ENCODE measurements at regions not wholly inside any gene's neighbourhood (a gene's known extent, or its start where the extent isn't known, plus 50 kb on each side); places are given as distances from the start of the nearest gene placed in this dataset.
"Not testable (repeated sequence)": the region's sequence is repeated elsewhere in the genome, so short reads cannot be mapped to it uniquely, and the experiment has no call there.

DNA sequence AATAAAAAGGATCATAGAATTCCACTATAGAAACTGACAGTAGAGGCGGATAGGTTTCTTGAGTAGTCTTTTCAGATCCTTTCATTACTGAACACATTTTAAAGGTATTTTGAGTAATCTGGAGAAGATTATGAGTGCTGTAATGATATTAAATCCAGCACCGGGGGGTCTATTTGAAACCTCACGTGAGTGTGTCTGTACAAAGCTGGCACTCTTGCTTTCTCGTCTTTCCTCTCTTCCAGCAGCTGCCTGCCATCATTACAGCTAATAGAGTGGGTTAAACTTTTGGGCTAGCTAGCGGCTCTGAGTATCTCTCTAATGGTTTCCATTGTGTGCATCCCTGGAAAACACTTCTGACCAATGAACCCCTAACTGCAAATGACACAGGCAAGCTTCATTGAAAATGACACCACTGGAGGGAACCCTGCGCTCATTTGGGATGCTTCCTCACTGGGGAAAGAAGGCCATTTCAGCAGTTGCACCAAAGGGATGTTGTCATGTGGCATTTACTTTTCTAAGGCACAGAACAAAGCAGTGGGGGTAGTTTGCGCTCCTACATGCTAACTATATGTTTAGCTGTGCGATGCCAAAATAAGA is 101.0 kb downstream of the HRH4 start:
- DNase-seq (ENCODE audit: low spot score) = no peak

DNA sequence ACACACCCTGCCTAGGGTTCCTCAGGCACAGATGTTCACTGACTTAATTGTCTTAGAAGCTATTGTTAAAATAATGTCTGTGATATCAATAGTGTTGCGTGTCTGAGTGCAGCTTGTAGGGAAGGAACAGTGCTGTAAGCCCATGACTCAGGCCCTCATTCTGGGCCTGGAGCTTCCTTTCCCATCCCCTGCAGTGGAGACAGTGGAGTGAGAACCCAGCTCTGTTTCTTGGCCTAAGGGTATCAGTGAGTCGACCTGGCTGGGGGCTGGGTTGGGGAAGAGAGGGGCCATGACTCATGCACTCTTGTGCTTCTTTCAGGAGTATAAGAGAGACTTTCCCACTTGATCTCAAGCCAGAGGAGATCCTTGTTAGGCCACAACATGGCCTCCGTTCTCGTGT is 106.8 kb downstream of the HRH4 start:
- DNase-seq (ENCODE audit: low spot score) = no peak

DNA sequence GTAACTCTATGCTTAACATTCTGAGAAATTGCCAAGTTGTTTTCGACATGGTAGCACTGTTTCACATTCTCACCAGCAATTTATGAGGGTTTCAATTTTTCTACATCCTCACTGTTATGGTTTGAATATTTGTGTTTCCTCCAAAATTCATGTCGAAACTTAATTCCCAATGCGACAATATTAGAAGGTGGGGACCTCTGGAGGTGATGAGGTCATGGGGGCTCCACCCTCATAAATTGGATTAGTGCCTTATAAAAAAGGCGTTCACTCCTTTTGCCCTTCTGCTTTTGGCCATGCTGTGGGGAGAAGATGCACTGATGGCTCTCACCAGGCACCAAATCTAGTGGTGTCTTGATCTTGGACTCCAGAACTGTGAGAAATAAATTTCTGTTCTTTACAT is 110.3 kb downstream of the HRH4 start:
- DNase-seq (ENCODE audit: low spot score) = no peak

DNA sequence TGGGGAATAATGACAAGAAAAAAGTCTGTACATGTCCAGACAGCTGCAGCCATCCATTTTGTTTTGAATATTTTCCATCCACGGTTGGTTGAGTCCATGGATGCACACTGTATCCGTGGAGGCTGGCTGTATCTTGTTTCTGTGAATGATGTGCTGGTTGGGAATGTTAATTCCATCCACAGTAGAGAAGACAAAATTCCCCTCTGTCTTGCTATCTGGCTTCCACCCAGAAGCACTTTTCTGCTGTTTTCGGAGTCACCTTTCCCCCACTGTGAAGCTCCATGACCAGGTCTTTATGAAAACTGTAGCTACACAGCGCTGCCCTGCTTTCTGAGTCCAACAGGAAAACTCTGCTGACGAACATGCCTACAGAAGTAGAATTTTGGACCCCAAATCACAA is 122.3 kb downstream of the HRH4 start:
- DNase-seq (ENCODE audit: low spot score) = no peak

DNA sequence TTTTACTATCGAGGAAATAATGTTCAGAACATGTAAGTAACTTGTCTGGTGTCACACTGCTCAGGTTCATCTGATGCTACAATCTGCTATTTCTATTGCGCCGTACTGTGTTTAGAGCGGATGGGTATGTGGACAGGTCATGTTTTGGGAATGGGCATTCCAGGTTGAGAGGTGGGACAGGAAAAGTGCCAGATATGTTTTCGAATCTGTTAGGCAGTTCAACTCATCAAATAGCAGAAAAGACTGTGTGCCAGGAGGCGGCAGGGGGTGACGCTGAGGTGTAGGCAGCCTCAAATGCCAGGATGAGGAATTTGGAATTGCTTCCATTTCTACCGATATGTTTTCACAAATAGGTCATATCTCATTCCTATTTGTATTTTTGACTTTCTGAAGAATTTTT is 123.8 kb downstream of the HRH4 start:
- no peak for DNase-seq (ENCODE audit: low spot score)

DNA sequence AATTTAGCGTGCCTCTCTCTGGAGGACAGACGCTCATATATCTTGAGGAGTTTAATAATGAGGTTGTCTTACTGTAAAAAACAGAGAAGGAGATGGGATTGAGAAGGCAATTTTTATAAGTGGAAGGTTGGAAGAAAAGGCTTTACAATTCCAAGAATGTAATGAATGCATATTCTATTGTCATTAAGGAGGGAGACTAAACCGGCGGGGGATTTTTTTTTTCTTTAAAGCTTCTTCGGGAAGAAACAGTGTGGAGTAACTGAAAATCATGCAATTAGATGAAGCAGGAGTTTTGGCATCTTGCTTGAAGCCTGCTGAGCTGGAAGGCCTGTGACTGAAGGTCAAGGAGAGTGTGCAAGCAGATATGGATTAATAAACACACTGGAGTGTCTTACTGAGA is 124.4 kb downstream of the HRH4 start:
- DNase-seq (ENCODE audit: low spot score) = no peak

DNA sequence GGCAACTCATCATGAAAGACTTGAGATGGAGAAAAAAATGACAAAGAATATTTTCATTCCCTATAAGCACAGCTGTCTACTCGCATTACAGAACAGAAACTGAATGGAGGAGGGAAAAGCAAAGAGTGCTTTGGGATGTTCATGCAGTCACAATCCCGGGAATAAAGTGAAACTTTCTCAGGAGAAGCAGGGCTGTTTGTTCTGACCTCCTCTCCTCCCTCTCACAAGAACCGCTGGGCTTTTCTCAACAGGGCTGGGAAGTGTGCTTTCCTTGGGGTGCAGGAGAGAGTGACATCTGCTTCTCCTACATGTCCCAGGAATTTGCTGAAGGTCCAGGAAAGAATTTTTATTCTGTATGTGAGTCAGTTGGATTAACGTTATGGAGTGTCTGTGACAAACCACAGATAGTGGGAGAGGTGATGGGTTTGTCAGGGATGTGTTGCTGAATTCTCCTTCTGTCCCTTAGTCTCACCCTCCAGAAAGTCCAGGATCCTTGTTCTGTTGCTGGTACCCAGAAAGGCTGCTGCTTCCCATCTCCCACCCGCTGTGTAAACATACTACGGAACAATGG is 125.6 kb downstream of the HRH4 start:
- no peak for DNase-seq (ENCODE audit: low spot score)

DNA sequence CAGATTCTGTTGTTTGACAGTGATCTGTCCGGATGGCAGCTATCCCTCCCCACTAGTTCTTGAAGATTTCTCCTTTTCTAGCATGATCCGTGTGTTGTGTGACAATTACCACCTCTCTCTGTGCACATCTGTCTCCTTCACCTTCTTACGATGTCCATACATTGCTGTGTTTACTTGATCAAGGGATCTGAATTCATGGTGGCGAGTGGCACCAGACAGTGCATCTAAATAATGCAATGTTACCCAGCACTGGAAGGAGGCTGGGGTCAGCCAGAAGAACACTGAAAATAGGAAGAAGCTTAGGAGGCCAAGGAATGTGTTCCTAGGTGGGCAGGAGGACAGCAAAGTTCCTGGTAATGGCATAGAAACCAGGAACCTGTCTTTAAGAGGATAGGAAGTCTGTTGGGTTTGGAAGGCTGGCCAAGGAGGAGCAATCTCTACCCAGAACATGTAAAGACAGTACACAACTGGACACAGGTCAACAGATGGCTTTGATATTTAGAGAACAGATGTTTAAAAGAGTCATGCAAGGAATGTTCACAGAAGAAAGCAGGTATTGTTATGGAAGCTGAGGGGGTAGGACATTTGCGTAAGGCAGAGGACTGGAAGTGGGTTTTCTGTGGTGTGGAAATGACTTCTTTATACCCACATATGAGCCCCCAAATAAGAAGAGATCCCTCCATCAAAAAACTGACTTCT is 126.4 kb downstream of the HRH4 start:
- no peak for DNase-seq (ENCODE audit: low spot score)

DNA sequence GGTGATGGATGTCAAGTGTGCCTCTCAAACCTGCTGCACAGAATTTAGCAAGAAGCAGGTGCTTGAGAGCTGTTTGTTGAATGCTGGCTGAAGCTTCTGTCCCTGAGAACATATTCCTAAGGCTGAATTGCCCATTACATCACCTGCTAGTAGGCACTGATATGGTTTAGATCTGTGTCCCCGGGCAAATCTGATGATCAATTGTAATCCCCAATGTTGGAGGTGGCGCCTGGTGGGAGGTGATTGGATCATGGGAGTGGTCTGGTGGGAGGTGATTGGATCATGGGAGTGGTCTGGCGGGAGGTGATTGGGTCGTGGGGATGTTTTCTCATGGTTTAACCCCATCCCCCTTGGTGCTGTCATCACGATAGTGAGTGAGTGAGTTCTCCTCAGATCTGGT is 128.0 kb downstream of the HRH4 start:
- DNase-seq (ENCODE audit: low spot score) = no peak

DNA sequence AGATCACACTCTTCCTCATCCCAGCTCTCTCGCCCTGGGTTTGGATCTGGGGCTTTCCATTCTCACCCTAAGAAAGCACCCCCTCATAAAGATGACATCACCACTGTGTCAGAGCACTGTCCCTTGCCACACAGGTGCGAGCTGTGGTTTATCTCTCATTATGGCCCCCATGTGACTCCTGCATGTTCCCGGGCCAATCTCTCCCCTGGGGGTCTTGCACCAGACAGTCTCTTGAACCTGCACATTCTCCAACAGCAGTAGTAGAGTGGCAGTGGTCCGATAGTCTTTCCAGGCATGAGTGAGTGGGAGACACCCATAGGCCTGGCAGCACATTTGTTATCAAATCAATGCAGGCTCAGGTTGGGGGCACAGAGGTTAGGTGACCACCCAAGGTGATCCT is 130.5 kb downstream of the HRH4 start:
- no peak for DNase-seq (ENCODE audit: low spot score)

DNA sequence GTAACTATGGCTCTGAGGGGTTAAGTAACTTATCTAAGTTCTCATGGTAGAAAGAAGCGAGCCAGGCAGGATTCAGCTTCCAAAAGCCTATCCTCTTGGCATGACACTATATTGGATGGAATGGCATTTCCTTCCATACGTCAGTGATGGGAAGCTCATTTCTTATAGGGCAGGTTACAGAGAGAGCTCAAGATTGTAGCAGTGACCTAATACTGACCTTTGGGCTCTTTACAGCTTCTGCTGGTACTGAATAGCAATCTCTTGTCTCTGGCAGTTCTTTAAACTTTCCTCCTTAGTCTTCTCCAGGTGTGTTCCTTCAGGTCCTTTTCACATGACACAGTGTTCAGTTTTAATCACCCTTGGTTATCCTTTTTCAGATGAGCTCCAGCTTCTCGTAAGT is 133.0 kb downstream of the HRH4 start:
- no peak for DNase-seq (ENCODE audit: low spot score)

DNA sequence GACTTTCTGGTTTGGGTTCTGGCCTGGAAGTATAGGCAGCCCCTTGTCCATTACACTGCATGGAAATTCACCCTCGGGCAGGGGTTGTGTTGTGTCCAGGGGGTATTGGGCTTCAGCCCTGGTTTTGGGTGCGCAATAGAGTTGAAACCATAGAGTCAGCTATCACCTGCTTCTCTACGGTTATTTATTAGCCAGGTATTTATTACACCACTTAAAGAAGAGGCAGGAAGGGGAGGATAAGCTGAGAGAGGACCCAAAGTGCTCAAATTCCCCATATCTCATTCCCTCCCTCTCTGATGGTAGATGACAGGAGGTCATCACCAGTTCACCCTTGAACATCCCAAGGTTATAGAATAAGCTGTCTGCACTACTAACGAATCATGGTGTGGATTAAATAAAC is 133.4 kb downstream of the HRH4 start:
- DNase-seq (ENCODE audit: low spot score) = no peak

DNA sequence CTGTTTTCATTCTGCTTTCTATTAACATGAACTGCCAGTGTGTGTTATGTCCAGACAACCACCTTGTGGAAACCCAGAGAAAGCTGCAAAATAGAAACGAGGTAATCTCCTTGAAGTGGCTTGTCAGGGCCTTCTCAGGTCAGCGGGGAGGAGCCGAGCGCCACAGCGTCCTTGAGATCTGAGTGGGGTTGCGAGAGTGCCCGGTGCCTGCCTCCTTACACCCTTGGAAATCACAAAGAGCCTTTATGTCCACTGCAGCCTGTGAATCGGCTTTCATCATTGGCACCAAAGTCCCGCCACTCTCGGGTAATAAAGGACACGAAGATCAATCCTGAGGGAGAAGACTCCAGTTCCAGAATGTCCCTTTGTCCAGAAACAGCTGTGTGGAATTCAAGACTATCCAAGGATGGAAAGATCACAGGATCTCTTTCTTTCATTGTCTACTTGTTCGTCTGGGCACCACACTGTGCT is 135.2 kb downstream of the HRH4 start:
- no peak for DNase-seq (ENCODE audit: low spot score)

DNA sequence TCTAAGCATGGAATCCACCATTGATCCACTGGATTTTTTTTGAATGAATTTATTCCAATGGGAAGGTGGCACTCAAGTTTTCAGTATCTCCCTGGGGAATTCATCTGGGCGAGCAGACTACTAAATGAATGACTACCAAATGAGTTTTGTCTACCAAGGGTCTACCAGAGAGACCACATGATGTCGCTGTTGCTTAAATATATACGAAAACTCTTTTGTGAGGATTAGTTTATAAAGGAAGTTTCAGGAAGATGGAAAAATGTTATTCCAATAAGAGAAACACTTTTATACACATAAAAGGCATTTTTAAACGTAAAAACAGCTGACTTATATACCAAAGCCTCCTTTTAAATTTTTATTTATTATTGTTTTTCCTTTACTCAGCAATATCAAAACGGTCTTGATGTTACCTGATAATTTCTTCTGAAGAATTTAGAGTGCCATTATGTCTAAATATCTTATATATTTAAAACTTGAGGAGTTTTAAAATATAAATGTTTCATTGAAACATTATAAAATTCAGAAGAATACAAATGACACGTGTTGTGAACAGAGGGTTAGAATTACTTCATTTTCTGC is 139.7 kb downstream of the HRH4 start:
- DNase-seq (ENCODE audit: low spot score) = no peak

DNA sequence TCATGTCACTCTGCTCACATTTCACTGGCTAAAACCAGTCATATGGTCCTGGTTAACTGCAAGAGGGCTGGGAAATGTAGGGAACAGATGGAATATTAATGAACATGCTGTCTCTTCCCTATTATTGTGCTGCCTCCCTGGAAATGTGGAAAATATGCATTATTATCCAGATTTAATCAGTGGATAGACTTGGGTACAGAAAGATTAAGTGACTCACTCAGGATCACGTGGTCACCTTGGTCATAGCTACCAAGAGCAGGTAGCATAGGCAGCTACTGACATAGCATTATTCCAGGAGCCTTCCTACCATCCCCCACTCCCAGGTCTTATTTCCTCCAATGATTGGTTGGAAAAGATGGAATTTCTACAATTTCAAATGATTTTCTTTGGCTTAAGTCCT is 141.1 kb downstream of the HRH4 start:
- no peak for DNase-seq (ENCODE audit: low spot score)

DNA sequence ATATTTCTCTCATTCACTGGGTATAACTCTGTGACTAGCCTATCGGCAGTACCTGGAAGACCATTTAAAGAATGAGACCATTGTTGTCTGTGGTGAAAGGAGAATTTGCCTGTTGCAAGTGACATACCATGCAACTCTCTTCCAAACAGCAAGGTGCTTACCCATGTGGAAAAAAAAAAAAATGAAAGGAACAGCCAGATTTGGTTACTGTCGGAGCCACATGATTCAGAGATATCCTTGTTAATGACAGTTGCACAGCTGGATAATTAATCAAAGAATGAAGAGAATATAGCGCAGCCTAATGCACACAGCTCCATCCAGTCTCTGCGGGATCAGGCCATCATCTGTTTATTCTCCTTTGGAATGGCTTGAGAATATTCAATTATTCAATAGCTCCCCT is 141.8 kb downstream of the HRH4 start:
- no peak for DNase-seq (ENCODE audit: low spot score)

DNA sequence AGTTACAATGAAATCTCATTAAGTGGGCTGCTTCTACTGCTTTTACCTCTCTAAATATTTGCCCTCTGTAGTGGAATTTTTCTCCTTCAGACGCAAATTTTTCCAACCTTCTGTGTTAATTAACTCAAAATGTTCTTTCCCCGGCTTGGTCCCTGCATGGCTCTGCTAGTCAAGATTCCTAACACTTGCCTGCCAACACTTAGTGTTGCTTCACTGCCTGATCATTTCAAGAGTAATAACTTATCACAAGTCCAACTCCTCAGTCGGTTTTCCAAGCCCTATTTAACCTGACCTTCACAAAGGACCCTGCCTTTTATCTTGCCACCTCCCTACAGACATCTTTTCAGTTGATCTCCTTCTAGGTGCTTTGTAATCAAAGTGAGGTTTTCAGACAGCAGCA is 142.7 kb downstream of the HRH4 start:
- DNase-seq (ENCODE audit: low spot score) = no peak

DNA sequence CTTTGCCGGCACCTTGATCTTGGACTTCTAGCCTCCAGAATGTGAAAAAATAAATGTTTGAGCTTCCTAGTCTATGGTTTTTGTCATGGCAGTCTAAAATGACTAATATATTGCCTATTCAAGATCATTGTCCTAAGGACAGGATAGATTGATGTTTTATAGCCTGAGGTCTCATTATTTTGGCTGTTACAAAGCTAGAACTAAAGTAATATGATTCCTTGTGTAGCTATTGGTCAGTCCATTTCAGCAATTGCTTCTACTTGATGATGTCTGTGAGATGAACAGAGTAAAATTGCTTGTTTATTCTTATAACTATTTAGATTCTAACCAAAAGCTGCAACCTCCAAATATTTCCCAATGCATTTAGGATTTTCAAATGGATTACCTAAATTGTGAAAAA is 145.0 kb downstream of the HRH4 start:
- DNase-seq (ENCODE audit: low spot score) = no peak

DNA sequence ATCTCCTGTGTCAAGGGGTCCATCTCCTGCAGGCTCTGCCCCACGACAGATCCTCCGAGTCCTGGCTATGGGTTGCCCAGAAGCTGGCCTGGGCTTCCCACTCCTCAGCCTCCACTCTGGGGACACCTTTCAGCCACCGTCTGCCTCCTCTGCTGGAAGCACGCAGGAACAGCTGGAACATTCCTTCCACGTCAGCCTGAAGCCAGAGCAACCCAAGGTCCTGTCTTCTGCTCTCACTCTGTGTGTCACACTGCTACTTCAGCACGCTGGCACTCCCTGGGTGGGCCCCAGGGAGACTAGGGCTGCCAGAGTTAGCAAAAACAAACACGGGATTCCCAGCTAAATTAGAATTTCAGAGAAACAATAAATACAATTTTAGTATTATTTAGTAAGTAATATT is 148.8 kb downstream of the HRH4 start:
- no peak for DNase-seq (ENCODE audit: low spot score)

DNA sequence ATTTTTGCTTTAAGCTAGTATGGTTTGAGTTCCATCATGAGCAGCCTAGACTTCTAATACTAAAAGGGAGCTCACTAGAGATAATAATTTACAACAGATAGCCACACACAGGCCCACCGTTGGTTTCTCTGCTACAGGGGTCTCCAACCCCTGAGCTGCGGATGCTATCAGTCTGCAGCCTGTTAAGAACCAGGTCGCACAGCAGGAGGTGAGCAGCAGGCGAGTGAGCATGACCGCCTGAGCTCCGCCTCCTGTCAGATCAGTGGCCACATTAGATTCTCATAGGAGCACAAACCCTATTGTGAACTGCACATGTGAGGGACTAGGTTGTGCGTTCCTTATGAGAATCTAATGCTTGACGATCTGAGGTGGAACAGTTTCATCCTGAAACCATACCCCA is 150.6 kb downstream of the HRH4 start:
- DNase-seq (ENCODE audit: low spot score) = no peak

DNA sequence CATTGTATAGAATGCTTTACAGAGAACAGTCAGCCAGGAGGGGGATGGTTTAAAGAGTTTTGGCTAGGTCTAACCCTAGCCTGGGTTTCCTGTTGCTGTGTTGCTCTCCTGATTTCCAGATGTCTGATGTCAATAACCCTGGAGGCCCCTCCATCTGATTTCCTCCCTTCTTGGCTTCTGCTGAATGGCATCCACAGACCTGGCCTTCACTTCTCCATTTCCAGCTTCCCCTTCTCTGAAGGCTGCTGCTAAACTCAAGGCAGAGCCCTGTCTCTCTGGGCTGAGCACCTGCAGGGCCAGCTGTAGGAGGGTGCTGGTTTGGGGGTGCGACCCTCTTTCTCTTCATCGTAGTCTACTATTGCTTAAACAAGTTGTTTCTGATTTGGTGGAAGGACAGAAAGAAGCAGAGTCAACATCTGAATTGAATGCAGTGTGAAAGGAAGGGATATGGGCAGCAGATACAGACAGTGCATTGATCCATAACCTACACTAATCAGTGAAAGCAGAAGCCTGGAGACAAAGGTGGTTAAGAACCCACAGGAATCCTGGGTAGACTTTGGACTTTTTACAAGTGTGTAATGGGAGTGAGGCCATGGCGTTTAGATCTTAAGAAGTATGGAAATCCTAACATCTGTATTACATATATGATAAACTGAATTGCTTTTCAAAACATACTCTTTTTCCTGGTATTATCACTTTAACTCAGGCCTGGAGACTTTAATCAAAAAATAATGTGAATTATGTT is 153.6 kb downstream of the HRH4 start:
- DNase-seq (ENCODE audit: low spot score) = no peak

DNA sequence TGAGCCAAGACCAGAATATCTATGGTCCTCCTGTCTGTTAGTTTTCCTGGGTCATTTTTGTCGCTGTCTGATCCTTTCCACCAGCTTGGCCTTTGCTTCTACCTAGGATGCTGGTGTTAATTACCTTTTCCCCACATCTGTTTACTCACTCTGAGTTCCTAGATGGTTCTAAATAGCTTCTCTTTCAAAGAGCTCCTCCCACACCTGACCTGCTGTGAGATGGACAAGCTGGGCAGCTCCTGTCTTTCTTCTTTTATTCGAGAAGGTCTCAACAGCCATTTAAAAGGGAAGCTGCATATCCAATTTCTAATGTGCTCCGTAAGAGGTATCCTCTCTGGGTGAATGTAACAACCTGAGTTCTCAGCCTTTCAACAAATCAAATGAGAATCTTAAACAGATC is 156.2 kb downstream of the HRH4 start:
- no peak for DNase-seq (ENCODE audit: low spot score)

DNA sequence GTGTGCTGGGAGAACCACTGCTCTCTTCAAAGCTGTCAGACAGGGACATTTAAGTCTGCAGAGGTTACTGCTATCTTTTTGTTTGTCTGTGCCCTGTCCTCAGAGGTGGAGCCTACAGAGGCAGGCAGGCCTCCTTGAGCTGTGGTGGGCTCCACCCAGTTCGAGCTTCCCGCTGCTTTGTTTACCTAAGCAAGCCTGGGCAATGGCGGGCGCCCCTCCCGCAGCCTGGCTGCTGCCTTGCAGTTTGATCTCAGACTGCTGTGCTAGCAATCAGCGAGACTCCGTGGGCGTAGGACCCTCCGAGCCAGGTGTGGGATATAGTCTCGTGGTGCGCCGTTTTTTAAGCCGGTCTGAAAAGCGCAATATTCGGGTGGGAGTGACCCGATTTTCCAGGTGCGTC is 164.0 kb downstream of the HRH4 start:
- DNase-seq (ENCODE audit: low spot score) = not testable (repeated sequence)
